ENCODE measurements at regions not wholly inside any gene's neighbourhood (a gene's known extent, or its start where the extent isn't known, plus 50 kb on each side); places are given as distances from the start of the nearest gene placed in this dataset.
"Not testable (repeated sequence)": the region's sequence is repeated elsewhere in the genome, so short reads cannot be mapped to it uniquely, and the experiment has no call there.

DNA sequence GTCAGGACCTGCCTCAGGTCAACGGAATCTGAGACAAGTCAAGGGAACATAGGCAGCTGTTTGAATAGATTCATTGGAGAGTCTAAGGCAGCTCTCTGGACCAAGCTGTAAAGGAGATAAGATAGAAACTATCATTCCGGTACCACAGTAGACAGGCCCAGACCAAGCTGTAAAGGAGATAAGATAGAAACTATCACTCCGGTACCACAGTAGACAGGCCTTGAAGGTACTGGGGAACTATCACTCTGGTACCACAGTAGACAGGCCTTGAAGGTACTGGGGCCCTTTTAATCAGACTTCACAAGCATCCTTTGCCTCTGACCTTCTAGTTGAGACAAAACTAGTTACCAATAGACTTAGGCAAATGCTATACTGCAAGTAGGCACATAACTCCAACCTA lies 346.1 kb downstream of the DCDC2C start:
- DNase-seq = no peak

DNA sequence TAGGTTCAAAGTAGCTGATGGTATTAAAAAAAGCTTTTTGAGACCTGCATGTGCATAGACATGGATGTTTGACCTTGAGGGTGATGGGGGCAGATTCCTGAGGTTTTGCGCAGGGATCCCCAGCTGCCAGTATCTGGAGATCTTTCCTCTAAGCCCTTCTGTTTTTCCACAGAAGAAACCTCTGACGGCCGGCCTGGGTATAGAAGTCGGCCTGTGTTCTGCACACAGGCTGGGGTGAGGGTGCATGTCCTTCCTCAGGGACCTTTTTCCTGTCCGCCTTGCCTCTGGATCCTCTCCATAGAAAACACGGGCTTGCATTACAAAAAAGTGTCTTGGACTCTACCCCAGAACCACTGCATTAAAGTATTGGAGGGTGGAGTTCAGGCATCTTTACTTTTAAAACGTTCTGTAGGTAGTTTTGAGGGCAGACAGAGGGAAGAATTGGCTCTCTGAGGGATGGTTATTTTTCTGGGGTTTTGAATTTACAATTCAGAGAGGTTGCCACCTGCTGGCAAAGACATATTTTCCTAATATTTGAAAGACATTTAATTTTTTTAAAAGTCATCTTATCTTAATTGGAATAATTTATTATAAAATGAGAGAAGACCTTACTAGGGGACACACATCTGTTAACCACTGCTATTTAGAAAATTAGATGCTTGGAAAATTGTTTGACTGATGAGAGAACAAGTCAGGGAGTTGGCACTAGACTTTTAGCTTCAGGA lies 350.6 kb downstream of the DCDC2C start:
- no peak for DNase-seq

DNA sequence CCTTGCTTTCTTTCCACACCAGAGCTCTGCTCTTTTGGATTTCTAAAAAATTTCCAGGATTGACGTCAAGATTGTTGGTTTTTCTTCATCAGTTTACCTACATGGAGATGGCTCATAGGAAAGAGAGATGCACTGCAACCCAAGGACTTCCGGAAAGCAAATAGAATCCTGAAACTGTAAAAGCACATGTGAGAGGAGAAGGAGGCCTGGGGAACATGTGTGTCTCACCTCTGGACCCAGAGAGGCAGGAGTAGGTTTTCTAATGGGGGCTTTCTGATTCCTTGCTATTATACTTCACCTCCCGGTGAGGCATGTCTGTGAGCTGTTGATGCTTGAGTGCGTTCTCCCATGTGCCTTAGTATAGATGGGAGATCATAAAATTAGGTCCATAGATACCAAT lies 362.8 kb downstream of the DCDC2C start:
- no peak for DNase-seq

DNA sequence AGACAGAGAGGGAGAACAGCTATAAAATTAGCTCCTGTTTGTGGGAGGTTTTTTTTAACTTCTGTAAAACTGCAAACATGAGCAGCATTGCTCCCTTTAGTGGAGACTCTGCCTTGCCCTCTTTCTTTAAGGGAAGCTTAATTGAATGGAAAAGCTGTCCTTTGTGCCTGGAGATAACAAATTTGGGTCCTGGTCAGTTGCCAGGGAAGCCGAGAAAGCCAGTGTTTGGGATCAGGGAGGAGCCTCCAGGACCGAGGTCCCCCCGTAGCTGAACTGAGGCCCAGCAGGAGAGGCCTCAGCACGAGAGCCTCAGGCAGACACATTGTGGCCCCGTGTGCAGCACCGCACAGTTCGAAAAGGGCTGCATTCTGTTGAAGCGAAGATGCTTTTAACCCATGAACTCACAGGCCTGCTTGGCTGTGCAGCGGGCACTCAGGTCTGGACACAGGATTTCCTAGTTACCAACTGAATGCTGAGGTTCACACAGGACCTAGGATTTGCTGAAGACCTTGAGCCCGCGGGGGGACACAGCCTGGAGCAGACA lies 369.7 kb downstream of the DCDC2C start:
- no peak for DNase-seq

DNA sequence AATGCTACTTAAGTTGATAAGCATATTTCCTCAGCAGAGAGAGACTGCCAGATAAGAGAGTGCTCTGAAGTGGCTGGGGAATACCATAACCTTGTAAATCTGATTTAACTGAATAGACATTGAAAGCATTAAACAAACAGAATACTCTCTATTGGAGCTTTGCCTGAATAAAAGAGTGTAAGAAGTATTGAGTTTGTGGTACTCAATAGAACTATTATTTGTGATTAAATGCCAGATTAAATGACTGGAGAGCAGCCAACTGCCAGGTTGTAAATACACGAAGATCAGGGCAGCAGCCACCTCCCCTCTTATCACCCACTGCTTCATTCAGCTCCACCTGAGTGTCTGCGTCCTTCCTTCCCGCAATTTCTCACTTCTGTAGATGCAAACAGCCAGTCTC lies 373.6 kb downstream of the DCDC2C start:
- DNase-seq = no peak

DNA sequence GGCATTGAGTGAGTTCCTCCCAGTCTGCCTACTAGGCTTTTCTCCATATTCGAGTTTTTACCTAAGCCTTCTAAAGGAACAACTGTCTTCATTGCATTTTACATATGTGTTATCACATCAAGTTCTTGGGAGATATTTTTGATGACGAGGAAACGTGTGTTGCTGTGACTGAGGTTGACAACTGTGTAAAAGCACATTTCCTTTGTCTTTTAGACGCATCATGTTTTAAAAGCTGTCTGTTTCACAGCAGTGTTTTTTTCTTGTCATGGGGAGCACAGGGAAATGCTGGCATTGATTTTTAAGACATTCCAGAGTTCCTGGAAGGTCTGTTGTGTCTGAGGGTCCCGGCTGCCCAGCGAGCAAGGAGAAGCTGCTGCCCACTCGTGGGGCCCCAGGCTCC lies 381.8 kb downstream of the DCDC2C start:
- DNase-seq = no peak

DNA sequence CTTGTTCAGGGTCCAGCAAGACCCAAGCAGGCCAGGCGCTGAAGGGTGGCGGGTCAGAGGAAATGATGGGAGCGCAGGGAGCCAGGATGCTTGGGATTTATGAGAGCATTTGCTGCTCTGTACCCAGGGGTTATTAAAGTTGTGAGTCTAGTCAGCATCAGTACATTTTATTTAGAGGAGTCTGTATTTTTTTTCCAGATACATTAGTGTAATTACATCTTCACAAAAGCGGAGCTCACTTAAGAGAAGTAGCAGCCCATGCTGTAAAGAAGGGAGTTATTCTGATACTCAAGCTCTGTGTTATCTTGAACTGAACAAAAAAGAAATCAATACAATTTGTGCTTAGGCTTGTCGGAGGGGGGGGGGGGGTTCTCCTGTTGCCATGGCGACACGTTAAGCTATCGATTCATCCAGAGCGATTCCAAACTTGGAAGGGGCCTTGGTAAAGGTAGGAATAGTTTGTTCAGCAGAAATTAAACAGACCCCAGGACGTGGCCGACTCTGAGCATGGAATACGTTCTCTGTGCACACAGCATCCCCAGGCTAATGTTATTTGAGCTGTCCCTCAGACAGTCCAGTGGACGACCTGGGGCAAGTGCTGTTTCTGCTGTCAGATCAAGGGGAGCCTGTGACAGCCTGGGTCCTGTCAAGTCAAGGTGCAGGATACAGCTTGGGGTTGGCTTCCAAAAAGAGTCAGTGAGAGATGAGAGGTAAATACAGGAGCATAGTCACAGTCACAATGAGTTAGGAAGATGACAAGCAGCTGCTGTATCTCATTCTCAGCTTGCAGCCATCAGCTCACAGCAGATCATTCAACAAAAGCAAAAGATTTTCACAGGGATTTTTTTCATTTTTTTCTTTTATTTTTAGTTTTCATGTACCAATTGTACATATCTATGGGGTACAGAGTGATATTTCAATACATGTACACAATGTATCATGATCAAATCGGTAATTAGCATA lies 387.6 kb downstream of the DCDC2C start:
- DNase-seq = no peak

DNA sequence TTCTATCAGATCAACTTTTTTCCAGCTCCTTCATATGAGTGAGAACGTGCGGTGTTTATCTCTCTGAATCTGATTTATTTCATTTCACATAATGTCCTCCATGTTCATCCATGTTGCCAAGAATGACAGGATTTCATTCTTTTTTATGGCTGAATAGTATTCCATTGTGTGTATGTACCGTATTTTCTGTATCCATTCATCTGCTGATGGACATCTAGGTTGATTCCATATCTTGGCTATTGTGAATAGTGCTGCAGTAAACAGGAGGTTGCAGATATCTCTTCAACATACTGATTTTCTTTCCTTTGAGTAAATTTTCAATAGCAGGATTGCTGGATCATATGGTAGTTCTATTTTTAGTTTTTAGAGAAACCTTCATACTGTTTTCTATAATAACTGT lies 388.5 kb downstream of the DCDC2C start:
- DNase-seq = no peak

DNA sequence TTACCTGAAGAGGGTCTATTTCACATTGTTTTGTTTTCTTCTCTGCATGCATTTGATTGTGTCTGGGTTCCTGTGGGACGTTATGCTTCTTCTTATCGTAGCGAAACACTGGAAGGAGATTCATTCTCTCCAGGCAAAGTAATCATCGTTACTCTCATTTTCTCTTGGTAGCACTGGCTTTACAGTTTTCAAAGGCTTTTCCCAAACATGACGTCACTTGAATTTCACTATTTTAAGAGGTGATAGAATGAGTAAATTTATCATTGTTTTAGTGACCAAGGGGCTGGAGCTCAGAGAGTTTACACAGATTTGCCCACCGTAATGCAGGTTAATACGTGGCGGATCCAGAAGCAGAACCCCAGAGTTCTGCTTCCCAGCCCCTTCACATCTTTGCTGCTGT lies 391.4 kb downstream of the DCDC2C start:
- no peak for DNase-seq

DNA sequence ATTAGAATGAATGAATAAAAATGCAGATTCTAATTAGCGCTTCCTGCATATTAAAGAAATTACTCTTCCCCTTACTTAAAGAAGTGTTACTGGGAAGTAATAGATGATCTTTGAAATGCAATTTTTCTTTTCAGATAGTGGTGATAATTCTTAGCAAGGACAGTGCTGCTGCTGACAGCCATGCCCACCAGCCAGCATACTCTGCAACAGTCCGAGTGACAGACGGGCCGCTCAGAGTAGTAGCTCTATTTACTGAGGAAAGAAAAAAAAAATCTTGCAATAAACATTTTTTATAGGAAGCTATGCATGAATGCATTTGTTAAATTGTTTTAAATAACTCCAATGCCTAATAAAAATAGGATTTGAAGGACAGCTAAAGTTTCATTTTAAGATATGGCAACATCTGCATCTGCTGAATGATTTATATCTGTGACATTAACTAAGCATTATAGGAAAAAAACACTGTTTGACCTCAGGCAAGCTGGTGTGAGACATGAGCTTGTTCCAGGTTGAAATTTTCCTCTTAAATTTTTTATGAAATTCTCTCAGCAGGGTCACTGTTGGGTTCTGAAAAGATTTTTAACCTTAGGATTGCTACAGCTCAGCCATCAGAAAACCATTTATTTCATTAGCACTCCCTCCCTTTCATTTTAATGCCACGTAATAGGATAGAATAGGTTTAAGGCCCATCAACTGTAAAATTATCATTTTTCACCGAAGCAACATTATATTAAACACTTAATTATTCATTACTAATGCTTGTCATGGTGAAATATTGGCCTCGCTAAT lies 393.8 kb downstream of the DCDC2C start:
- no peak for DNase-seq

DNA sequence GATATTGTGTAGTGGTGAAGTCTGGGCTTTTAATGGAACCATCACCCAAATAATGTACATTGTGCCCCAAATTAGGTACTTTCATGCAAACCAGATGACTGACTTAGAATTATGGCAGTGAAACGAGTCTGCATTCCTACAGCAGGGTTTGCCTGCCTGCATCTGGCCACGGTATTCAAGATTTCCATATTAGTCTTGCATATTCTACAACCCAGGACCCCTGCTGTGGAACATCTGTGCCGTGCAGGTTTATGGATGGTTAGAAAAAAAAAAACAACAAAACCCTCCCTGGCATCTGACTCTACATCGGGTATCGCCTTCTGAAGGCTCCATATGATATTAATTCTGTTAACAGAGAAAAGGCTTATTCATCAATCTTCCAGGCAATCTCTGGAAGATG lies 394.8 kb downstream of the DCDC2C start:
- DNase-seq = no peak

DNA sequence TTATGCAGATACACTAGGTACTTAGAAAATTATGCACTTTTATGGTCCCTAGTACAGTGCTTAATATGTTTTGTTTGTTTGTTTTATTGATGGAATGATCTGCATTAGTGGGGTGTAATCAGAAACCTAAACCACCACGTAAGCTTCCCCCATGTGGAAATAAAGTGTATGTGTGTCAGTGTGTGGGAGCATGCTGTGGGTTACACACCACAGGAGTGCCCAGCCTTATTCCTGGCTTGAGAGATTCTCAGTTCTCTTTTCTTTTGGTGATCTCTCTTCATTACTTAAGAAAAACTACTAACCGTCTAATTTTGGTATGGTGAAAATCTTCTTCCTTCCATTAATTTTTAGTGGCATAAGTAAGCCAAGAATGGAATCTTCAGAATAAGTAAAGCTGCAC lies 398.6 kb downstream of the DCDC2C start:
- no peak for DNase-seq

DNA sequence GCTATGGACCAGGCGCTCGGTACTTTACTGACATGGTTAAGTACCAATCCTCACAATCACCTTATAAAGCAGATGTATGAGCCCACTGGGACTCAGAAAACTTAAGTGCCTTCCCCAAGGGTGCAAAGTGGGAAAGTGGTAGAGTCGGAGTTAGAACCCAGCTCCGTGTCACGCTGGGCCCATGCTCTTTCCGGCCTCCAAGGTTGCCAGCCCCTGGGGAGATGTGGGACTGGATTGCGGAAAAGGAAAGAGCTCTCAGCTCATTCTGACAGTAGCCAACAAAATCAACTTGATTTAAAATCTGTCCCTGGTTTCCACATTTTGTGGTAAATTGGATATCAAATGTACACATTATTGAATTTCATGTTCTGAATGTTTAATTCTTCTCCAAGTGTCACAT lies 403.8 kb downstream of the DCDC2C start:
- DNase-seq = no peak

DNA sequence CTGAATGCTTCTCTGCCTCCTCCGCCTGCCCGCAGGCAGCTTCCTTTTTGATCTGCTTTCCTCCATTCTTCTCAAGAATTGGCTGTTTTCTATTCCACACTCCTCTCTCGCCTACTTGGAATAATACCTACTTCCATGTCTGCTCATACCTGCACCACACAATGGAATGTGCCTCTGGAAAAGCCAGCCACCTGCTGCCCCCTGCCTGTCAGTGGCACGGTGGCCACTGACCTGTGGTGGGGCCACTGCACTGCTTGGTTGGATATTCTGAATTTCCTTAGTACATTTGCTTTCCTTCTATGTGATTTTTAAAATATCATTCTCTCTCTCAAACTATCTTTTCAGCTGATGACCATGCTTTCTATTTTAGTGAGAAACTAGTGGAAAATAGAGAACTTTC lies 406.9 kb downstream of the DCDC2C start:
- no peak for DNase-seq

DNA sequence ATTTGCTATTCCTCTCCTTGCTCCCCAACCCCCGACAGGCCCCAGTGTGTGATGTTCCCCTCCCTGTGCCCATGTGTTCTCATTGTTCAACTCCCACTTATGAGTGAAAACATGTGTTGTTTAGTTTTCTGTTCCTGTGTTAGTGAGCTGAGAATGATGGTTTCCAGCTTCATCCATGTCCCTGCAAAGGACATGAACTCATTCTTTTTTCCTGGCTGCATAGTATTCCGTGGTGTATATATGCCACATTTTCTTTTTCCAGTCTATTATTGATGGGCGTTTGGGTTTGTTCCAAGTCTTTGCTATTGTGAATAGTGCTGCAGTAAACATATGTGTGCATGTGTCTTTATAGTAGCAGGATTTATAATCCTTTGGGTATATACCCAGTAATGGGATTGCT lies 412.1 kb downstream of the DCDC2C start:
- not testable (repeated sequence) for DNase-seq

DNA sequence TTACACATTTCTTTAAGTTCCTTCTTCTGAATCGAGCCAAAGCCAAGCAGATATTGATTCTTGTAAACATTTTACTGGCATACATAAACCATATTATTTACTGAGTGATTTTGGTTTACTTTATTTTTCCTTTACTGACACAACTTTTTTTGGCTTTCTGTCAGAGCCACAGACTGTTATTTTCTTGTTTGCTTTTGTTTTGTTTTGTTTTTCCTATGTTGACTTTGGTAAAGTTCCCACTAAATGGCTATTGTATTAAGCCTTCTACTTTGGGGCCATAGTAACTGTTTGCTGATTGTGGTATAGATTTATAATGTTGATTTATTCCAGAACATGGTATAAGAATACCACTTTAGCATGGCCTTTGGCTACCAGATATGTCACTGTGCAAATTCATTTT lies 419.4 kb downstream of the DCDC2C start:
- DNase-seq = no peak

DNA sequence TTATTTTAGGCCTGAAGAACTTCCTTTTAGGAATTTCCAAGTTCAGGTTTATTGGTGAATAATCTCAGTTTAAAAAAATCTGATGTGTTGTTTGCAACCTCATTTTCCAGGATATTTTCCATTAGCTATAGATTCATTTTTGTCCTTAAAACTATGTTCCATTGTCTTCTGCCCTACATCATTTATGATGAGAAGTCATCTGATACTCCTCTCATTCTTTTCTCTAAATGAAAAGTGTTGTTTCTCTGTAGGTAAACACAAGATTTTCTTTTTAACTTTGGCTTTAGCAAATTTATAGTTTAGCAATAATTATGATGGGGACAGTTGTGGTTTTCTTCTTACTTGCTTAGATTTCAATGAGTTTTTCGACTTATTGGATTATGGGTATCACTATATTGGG lies 427.3 kb downstream of the DCDC2C start:
- no peak for DNase-seq

DNA sequence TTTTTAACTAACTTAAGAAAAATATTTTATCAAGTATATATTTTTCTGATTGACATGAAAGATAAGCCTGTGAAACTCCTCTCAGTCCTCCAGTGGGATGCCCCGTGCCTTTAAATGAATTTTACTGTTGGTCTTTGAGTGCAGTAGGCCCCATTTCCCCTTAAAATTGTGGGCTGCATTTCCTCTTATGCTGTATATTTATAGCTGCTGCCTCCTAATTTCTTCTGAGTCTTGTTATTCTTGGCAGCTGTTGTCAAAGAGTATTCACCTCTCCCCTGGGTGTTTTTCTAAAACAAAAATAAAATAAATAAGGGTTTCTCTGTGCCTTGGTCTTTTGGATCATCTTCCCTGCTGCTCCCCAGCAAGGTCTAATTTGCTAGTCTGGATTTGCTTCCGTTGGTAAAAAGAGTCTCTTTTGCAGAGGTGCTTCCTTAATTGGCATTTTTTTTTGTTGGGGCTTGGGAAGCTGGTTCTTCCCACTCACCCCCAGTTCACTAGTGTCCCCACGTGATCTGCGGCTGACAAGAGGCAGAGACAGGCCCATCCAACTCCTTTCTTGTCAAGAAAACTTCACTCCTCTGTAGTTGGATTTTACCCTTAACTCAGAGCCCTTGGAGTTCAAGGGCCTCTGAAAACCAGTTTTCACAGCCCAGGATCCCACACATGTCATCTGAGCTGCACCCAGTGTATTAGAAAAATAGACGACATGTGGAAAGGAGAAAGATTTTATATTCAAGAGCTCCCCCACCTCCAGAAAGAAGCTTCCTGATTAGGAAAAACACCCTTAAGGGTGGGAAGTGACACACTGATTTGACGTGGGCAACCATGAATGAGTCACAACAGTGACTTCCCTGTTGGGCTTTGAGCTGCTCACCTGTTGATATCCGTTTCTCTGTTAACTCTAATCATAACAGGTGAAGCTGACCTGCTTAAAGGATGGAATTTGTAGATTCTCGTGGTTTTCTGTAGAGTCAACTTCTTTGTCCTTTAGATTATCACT lies 431.5 kb downstream of the DCDC2C start:
- no peak for DNase-seq

DNA sequence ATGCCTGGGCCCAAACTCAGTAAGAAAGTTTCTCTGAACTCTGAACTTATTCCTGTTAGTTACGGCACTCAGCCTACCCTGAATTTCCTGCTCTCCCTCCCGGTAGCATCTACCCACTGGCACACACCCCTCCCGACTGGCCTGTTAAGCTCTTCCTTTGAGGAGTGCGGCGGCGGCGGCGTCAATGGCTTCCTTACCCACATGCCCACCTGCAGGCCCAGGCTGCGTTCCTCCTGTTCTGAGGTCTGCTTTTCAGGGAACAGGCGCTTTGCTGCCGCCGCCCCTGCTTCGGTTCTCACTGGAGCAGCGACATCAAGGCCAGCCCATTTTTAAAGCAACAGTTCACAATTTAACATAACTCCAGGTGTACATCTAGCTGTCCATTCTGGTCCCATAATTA lies 432.4 kb downstream of the DCDC2C start:
- no peak for DNase-seq

DNA sequence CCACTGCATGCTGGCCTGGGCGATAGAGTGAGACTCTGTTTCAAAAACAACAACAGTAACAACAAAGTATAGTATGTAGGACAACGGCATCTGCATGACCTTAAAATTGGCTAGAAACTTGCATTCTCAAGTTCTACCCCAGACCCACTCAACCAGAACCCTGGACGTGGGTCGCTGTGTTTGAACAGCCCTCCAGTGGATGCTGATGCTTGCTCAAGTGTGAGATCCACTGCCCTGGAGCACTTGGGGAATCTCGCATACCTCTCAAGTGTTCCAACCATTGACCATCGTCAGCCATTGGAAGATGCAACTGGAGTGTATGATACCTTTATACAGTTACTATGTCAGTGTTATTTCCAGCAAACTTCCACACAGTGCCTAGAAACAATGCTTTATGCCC lies 435.9 kb downstream of the DCDC2C start:
- DNase-seq = no peak

DNA sequence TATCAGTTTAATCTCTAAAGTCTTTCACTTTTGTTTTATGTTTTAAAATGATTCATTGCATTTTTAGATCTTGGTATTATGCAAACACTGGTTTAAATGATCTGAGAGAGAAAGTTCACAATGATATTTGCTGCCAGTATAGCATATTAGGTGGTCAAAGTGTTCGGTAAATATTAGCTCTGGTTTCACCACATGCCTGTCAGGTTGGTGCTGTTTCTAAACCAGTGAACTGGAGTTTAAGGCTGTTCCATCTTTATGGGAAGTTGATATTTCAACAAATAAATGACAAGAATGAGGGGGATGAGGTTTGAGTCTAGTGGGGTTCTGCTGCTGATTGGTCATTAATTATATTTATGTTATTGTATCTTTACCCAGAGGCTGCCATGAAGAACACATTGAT lies 436.4 kb downstream of the DCDC2C start:
- DNase-seq = no peak
